ENCODE measurements at regions not wholly inside any gene's neighbourhood (a gene's known extent, or its start where the extent isn't known, plus 50 kb on each side); places are given as distances from the start of the nearest gene placed in this dataset.

DNA sequence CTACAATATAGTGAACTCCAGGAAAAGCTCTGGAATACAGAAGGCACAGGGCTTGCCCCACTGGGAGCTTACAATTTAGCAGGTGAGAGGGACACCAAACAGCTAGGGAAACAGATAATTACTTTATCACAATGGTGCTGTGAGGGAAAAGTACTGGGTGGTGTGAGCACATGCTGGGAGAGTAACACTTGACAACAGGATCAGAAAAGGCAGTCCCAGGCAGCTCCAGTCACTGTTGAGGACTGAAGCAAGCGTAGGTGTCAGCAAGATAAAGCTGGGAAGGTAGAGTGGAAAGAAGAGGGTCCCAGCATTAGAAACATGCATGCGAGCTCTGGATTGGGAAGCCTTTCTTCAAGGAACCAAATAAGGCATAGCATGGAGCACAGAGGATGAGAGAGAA lies 296.0 kb downstream of the ATPSCKMT start:
- TF ChIP-seq CTCF (IDR thresholded peaks at IDR 0.05; ENCODE audit: low read depth, low read length) = no peak
- H3K4me3 ChIP-seq (ENCODE audit: low read depth, low read length) = no peak overlapping the region

- H3K4me3 ChIP-seq (ENCODE audit: low read depth, low read length) = no peak overlapping the region
- TF ChIP-seq CTCF (IDR thresholded peaks at IDR 0.05; ENCODE audit: low read depth, low read length) = no peak
These were observed 297.7 kb downstream of the ATPSCKMT start for GRCh38 chr5:9951865-9952516.

DNA sequence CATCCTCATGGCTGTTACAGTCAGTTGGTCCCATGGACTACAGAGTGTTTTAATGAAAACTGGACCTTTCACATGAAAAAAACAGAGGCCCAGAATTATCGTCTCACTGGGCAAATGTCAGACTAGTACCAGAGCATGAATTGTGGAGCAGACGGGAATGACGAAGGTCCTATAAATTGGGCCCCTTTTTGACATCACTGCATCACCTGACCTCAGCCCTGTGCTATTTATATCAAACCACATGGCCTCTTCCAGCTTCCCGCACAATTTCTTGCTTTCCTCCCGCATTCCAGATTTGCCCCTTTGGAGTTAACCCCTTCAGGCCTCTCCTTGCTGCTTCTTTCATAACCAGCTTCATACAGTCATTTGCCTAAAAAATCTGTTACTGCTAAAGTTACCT lies 301.7 kb downstream of the ATPSCKMT start:
- no peak for TF ChIP-seq CTCF (IDR thresholded peaks at IDR 0.05; ENCODE audit: low read depth, low read length)
- H3K4me3 ChIP-seq (ENCODE audit: low read depth, low read length) = no peak overlapping the region

GRCh38 chr5:9947225-9947714 lies 302.4 kb downstream of the ATPSCKMT start:
- H3K4me3 ChIP-seq (ENCODE audit: low read depth, low read length) = no peak overlapping the region
- TF ChIP-seq CTCF (IDR thresholded peaks at IDR 0.05; ENCODE audit: low read depth, low read length) = no peak

GRCh38 chr5:9932770-9933169 lies 302.6 kb upstream of the TAS2R1 start:
- no peak for TF ChIP-seq CTCF (IDR thresholded peaks at IDR 0.05; ENCODE audit: low read depth, low read length)

GRCh38 chr5:9930156-9930555 lies 300.0 kb upstream of the TAS2R1 start:
- no peak overlapping the region for H3K4me3 ChIP-seq (ENCODE audit: low read depth, low read length)
- no peak for TF ChIP-seq CTCF (IDR thresholded peaks at IDR 0.05; ENCODE audit: low read depth, low read length)

More at GRCh38 chr5:9932770-9933169, 302.6 kb upstream of the TAS2R1 start:
- H3K4me3 ChIP-seq (ENCODE audit: low read depth, low read length) = no peak overlapping the region

GRCh38 chr5:9928326-9928725 lies 298.2 kb upstream of the TAS2R1 start:
- TF ChIP-seq CTCF (IDR thresholded peaks at IDR 0.05; ENCODE audit: low read depth, low read length) = no peak
- no peak overlapping the region for H3K4me3 ChIP-seq (ENCODE audit: low read depth, low read length)

All from WI38 (cell line).